Brain microvascular endothelial cell (primary cell): ENCODE measurements at regions not wholly inside any gene's neighbourhood (a gene's known extent, or its start where the extent isn't known, plus 50 kb on each side); places are given as distances from the start of the nearest gene placed in this dataset.

ENCODE experiments used
- DNase-seq: peaks from one replicate; pipeline ENCODE4 v3.0.0-alpha.2; 2020
- H3K27ac ChIP-seq: fragments of 250-450 bp; sonication (Bioruptor Pico); 2 replicates; pipeline ENCODE4 v1.5.1; 2020; ENCODE audit warnings: mild to moderate bottlenecking, moderate library complexity
- H3K27me3 ChIP-seq: fragments of 250-450 bp; sonication (Bioruptor Pico); replicated peaks from 2 replicates; pipeline ENCODE4 v1.5.1; 2020; ENCODE audit warnings: mild to moderate bottlenecking
- H3K36me3 ChIP-seq: fragments of 250-450 bp; sonication (Bioruptor Pico); replicated peaks from 2 replicates; pipeline ENCODE4 v1.5.1; 2020; ENCODE audit warnings: mild to moderate bottlenecking
- H3K4me3 ChIP-seq: 2 replicates; pipeline ENCODE4 v1.5.1; 2011; ENCODE audit warnings: low read depth, mild to moderate bottlenecking, control low read depth, low read length, moderate library complexity
- in situ Hi-C: cut with HindIII; loops from 2 replicates; pipeline ENCODE4 v1.10.0; 2017; ENCODE audit warnings: low sequenced_read_pairs, low pct_ligation_motif_present
- TF ChIP-seq, protein P1 (sequence below): IDR thresholded peaks from 2 replicates; pipeline ENCODE4 v1.5.1; 2011; ENCODE audit warnings: low read depth, mild to moderate bottlenecking, moderate library complexity, low read length, control low read depth, inconsistent platforms; ENCODE audit errors: missing control alignments

- H3K27ac ChIP-seq: no peak overlapping the region
- H3K36me3 ChIP-seq: no peaks in the 10 kb centered on the region
- H3K27me3 ChIP-seq: no peaks in the 10 kb centered on the region
- in situ Hi-C loops: no loop called here
- H3K4me3 ChIP-seq: no peak overlapping the region
- TF ChIP-seq, protein P1, sequence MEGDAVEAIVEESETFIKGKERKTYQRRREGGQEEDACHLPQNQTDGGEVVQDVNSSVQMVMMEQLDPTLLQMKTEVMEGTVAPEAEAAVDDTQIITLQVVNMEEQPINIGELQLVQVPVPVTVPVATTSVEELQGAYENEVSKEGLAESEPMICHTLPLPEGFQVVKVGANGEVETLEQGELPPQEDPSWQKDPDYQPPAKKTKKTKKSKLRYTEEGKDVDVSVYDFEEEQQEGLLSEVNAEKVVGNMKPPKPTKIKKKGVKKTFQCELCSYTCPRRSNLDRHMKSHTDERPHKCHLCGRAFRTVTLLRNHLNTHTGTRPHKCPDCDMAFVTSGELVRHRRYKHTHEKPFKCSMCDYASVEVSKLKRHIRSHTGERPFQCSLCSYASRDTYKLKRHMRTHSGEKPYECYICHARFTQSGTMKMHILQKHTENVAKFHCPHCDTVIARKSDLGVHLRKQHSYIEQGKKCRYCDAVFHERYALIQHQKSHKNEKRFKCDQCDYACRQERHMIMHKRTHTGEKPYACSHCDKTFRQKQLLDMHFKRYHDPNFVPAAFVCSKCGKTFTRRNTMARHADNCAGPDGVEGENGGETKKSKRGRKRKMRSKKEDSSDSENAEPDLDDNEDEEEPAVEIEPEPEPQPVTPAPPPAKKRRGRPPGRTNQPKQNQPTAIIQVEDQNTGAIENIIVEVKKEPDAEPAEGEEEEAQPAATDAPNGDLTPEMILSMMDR: no peak
- no peak for DNase-seq
These were observed 206.5 kb upstream of the ADGRL2 start for GRCh38 chr1:81594206-81594605.

DNA sequence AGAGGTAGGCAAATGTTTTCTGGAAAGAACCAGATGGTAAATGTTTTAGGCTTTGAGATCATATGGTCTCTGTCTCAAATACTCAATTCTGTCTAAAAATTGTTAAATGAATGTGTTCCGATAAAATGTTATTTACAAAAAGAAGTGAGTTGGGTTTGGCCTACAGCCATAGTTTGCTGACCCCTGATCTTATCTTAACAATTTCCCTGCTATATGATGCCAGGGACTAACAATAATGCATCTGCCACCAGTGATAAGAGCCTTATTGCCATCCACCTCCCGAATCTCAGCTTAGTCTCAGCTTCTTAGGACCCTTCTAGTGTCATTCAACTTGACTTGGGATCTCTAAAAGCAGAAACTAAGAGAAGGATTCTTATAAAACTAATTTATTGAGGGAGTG is 208.5 kb upstream of the ADGRL2 start:
- in situ Hi-C loops: no loop called here
- Histone ChIP-seq H3K4me3 (no peak overlapping the region), H3K27ac (no peak overlapping the region), H3K36me3 (no peaks in the 10 kb centered on the region), H3K27me3 (no peaks in the 10 kb centered on the region)
- TF ChIP-seq, protein P1: no peak
- no peak for DNase-seq

GRCh38 chr1:81590171-81590570 is 210.6 kb upstream of the ADGRL2 start:
- Histone ChIP-seq H3K27me3 (no peaks in the 10 kb centered on the region), H3K27ac (no peak overlapping the region), H3K36me3 (no peaks in the 10 kb centered on the region), H3K4me3 (no peak overlapping the region)
- TF ChIP-seq, protein P1: no peak
- in situ Hi-C loops: no loop called here
- DNase-seq: peak; percentile 36

GRCh38 chr1:81588149-81588548 is 212.6 kb upstream of the ADGRL2 start:
- DNase-seq: no peak
- TF ChIP-seq, protein P1: no peak
- no peaks in the 10 kb centered on the region for H3K36me3 ChIP-seq
- no peak overlapping the region for H3K27ac ChIP-seq
- no peak overlapping the region for H3K4me3 ChIP-seq
- H3K27me3 ChIP-seq: no peaks in the 10 kb centered on the region
- in situ Hi-C loops: no loop called here

- Histone ChIP-seq H3K4me3 (no peak overlapping the region), H3K36me3 (no peaks in the 10 kb centered on the region), H3K27ac (no peak overlapping the region), H3K27me3 (no peaks in the 10 kb centered on the region)
- in situ Hi-C loops: no loop called here
- TF ChIP-seq, protein P1: no peak
- no peak for DNase-seq
These were observed 213.3 kb upstream of the ADGRL2 start for GRCh38 chr1:81587426-81587825.

- DNase-seq: no peak
- in situ Hi-C loops: no loop called here
- TF ChIP-seq, protein P1: no peak
- Histone ChIP-seq H3K4me3 (no peak overlapping the region), H3K27me3 (no peaks in the 10 kb centered on the region), H3K27ac (no peak overlapping the region), H3K36me3 (no peaks in the 10 kb centered on the region)
These were observed 215.4 kb upstream of the ADGRL2 start for GRCh38 chr1:81585371-81585770.
